DMS79 (cell line): ENCODE measurements at regions not wholly inside any gene's neighbourhood (a gene's known extent, or its start where the extent isn't known, plus 50 kb on each side); places are given as distances from the start of the nearest gene placed in this dataset.
"Not testable (repeated sequence)": the region's sequence is repeated elsewhere in the genome, so short reads cannot be mapped to it uniquely, and the experiment has no call there.

Experiments
- DNase-seq: peaks from one replicate; lab custom pipeline; 2025; lab: John Stamatoyannopoulos, UW

GRCh38 chr4:34861666-34862065 lies 1382.6 kb downstream of the ARAP2 start:
- no peak for DNase-seq

DNA sequence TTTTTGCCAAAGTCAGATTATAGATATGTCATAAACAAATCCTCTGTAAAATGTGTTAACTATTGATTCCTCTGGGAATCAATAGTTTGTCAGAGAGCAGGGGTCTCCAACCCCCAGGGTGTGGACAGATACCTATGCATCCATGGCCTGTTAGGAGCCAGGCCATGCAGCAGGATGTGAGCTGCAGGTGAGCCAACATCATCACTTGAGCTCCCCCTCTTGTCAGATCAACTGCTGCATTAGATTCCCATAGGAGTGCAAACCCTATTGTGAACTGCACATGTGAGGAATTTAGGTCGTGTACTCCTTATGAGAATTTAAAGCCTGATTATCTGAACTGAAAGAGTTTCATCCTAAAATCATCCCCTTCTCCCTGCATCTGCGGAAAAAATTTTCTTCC lies 1365.4 kb downstream of the ARAP2 start:
- DNase-seq = no peak

DNA sequence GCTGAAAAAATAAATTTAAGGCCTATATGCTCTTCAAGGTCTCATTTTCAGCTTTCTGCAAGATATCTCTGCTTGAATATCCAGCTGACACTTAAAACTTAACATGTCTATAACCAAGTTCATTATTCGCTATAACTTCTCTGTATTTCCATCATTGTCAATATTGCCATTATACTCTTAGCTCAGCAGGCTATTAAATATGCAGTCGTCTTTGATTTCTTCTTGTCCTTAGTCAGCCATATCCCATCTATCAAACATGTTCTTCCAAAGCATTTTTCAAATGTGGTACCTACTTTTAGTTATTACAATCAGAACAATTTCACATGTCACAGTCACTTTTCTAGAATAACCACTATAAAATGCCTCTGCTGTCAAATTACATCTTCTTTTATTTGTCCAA lies 1364.1 kb downstream of the ARAP2 start:
- DNase-seq = no peak

DNA sequence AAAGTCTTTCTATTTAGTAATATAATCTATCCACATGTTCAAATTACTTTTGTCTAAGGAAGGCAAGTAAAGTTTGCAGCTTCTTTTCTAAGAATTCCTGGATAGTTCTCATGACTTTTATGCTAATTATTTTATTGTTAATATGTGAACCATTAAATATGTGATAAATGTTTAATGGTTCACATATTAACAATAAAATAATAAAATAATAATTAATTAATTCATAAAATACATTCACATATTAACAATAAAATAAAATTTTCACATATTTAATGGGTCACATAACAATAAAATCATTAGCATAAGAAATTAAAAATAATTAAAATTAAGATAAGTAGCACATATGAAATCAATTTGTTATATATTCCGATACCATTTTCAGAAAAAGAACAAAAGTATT lies 1352.4 kb downstream of the ARAP2 start:
- no peak for DNase-seq

GRCh38 chr4:34893382-34893781 lies 1350.9 kb downstream of the ARAP2 start:
- no peak for DNase-seq

DNA sequence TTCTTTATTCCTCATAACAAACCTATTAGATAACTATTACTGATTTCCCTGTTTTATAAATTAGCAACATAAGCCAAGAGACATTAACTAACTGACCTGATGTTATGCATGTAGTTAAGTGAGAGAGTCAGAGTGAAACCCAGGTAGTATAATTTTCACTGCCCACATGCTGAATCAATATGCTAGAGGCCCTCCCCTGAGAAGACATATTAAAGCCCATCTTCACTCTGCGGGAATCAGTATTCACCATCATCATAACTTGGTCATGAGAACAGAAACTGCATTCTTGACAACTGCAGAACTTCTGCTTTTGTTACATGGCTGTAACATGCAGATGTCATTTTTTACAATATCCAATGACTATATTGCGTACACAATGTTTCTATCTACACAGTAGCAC lies 1324.3 kb downstream of the ARAP2 start:
- no peak for DNase-seq

- no peak for DNase-seq
Measured at GRCh38 chr4:34921391-34921790, 1322.9 kb downstream of the ARAP2 start.

GRCh38 chr4:34922325-34922724 lies 1322.0 kb downstream of the ARAP2 start:
- no peak for DNase-seq

DNA sequence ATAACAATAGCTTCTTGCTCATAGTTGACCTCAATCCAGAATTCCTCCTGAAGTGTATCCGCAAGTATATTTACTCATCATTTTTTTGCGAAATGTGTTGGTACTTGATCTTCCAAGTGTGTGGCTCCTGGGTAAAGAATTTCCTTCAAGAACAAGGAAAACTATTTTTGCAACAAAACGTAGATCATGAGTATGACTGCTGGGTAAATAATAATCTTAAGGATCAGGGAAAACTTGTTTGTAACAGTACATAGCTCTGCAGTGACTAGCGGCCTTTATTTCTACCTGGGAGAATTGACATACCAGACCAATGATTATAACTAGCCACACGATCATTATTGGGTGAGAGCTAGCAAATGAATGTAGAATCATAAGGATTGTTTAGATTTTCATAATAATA lies 1311.7 kb downstream of the ARAP2 start:
- no peak for DNase-seq

DNA sequence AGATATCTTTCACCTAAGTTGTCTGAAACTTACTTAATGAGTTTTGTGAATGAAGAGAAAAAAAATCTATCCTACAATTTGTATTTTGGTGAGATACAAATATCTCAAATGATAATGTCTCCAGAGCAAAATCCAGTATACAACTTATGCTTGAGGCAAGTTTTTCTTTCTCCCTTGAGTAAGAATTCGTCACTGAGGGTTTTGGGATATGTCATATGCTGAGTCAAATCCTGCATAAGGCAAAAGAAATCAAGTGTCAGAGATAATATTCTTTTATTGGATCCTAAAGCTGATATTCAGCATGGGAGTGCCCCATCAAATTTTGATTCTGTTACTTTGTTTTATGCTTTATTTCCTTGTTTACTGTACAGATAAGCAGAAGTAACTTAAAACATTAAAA lies 1308.6 kb downstream of the ARAP2 start:
- no peak for DNase-seq

DNA sequence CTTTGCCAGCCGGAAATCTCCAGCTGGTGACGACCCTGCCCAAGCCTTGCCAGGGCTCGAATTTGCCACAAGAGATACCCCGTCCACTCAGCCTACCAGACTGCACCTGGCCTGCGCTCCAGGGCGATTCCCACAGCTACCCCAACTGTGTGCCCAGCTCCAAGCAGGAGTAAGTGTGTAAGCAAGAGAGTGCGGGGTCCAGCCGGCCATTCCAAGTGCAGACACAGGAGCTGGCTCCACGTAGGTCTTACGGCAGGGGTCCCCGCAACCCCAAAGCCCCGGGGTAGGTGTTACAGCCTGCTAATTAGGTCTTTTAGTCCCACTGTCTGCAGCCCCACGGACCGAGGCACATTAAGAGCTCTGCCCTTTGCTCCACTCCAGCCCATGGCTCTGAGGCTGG lies 1305.2 kb downstream of the ARAP2 start:
- DNase-seq = no peak

GRCh38 chr4:34943741-34944386 lies 1300.5 kb downstream of the ARAP2 start:
- no peak for DNase-seq

DNA sequence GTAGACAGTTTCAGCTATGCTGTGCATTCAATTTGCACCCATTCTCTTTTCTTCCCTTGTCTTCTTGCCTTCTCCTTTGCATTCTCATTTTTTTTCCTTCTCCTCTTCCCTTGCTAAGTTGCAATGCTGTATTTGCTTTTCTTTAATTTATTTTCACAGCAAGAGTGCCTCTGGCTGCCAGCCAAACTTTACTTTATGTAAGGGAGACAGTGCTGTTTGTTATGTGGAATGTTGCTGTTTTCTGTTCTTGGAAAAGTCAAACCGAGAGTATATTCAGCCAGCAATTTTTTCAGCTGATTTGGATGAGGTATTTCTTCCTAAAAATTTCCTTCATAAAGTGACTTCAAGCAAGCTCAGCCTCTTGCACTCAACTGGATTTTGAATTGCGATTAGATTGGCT lies 1293.4 kb downstream of the ARAP2 start:
- DNase-seq = no peak

GRCh38 chr4:34953145-34953799 lies 1291.0 kb downstream of the ARAP2 start:
- no peak for DNase-seq

- no peak for DNase-seq
Measured at GRCh38 chr4:34964613-34965012, 1279.7 kb downstream of the ARAP2 start.

- DNase-seq = no peak
Measured at GRCh38 chr4:34972189-34972588, 1272.1 kb downstream of the ARAP2 start.

GRCh38 chr4:34973650-34974312 lies 1270.5 kb downstream of the ARAP2 start:
- no peak for DNase-seq

GRCh38 chr4:34974313-34974680 lies 1270.0 kb downstream of the ARAP2 start:
- no peak for DNase-seq

- not testable (repeated sequence) for DNase-seq
Measured at GRCh38 chr4:35021222-35021621, 1223.1 kb downstream of the ARAP2 start.

GRCh38 chr4:35025152-35025834 lies 1219.0 kb downstream of the ARAP2 start:
- DNase-seq = no peak

- DNase-seq = no peak
Measured at GRCh38 chr4:35038079-35038805, 1206.1 kb downstream of the ARAP2 start.

DNA sequence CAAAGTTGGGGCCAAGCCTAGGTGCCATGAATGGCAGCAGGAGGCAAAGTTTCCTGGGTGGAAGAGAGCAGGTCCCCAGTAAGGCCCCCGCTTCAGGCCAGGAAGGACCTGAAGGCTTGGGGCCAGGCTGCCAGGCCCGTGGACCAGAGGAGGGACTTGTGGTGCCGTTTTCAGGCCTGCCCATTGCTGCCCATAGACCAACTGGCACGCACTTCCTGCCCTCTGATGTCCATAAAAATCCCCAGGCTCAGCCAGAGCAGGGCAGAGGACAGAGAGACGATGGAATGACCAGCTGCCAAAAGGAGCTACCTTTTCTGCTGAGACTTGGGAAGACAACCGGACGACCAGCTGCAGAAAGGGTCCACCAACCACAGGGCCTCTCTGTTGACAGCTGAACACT lies 1205.5 kb downstream of the ARAP2 start:
- no peak for DNase-seq
